ENCODE measurements at regions not wholly inside any gene's neighbourhood (a gene's known extent, or its start where the extent isn't known, plus 50 kb on each side); places are given as distances from the start of the nearest gene placed in this dataset.

DNA sequence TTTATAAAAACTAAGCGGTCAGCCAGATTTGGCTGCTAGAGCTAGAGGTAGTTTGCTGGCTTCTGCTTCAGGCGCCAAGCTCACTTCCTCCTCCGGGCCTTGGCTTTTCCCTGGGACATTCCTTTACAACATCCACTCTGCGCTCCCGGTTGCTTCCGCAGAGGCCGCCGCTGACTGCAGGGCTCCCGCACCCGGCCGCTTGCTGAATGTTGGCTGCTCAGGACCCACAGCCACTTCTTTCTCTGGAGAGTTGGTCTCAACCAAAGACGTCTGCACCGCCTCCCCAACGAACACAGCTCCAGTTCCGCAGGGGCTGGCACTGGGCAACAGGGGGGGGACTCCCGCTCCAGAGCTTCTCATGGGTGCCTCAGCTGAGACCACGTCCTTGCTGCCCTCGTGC, 282.8 kb downstream of the TFAP2C start:
- no peak for TF ChIP-seq CTCF (IDR thresholded peaks at IDR 0.05)
- no peak for TF ChIP-seq EZH2phosphoT487 (IDR thresholded peaks at IDR 0.05)
